GM18907 (cell line): ENCODE measurements at regions not wholly inside any gene's neighbourhood (a gene's known extent, or its start where the extent isn't known, plus 50 kb on each side); places are given as distances from the start of the nearest gene placed in this dataset.
A peak's percentile ranks its signal among the peaks of the same experiment; 100 is the strongest.
"Not testable (repeated sequence)": the region's sequence is repeated elsewhere in the genome, so short reads cannot be mapped to it uniquely, and the experiment has no call there.

Experiments used
- ATAC-seq: cut with Tn5 transposase; IDR thresholded peaks from one replicate; pipeline ENCODE4 v1.9.1; 2021; ENCODE audit warnings: mild to moderate bottlenecking, moderate library complexity; ENCODE audit not compliant: unreplicated experiment

- ATAC-seq = no peak
Measured at GRCh38 chr20:40955326-40955725, 73.3 kb upstream of the TOP1 start.

GRCh38 chr20:40955826-40956225 lies 72.8 kb upstream of the TOP1 start:
- not testable (repeated sequence) for ATAC-seq

DNA sequence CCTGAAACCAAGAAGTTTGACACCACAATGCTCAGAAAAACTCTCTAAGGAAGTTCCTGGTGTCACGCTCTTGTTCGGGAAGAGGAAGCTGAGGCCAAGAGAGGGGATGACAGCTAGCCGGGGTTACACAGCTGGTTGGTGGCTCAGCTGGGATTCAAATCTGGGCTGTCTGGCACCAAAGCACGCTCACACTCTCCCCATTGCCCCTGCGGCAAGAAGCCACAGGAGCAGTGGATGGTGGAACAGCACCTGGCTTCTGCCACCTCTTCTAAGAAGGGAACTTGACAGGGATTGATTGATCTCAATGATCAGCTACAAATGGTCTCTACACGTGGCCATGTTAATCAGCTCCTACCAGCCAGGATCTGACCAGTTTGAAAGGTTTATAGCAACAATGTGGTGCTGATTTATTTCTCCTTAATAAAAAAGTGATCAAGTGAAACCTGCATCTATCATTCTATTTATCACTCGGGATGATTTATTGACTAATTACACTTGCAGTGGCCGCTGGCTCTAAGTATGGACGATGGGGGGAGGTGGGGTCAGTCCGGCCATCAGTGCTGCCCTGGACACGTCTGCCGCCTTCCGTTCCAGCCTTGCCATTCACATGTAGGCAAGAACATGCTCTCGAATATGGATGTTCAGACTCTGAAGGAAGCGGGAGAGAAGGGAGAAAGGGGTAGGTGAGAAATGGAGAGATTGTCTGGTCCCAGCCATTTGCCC lies 71.9 kb upstream of the TOP1 start:
- ATAC-seq = no peak

GRCh38 chr20:40957265-40957760 lies 71.3 kb upstream of the TOP1 start:
- ATAC-seq = no peak

GRCh38 chr20:40958598-40958997 lies 70.0 kb upstream of the TOP1 start:
- no peak for ATAC-seq

- no peak for ATAC-seq
Measured at GRCh38 chr20:40959325-40960092, 69.1 kb upstream of the TOP1 start.

GRCh38 chr20:40960101-40960500 lies 68.5 kb upstream of the TOP1 start:
- ATAC-seq = no peak

- no peak for ATAC-seq
Measured at GRCh38 chr20:40960521-40960956, 68.1 kb upstream of the TOP1 start.

- ATAC-seq = no peak
Measured at GRCh38 chr20:40961176-40961575, 67.4 kb upstream of the TOP1 start.

DNA sequence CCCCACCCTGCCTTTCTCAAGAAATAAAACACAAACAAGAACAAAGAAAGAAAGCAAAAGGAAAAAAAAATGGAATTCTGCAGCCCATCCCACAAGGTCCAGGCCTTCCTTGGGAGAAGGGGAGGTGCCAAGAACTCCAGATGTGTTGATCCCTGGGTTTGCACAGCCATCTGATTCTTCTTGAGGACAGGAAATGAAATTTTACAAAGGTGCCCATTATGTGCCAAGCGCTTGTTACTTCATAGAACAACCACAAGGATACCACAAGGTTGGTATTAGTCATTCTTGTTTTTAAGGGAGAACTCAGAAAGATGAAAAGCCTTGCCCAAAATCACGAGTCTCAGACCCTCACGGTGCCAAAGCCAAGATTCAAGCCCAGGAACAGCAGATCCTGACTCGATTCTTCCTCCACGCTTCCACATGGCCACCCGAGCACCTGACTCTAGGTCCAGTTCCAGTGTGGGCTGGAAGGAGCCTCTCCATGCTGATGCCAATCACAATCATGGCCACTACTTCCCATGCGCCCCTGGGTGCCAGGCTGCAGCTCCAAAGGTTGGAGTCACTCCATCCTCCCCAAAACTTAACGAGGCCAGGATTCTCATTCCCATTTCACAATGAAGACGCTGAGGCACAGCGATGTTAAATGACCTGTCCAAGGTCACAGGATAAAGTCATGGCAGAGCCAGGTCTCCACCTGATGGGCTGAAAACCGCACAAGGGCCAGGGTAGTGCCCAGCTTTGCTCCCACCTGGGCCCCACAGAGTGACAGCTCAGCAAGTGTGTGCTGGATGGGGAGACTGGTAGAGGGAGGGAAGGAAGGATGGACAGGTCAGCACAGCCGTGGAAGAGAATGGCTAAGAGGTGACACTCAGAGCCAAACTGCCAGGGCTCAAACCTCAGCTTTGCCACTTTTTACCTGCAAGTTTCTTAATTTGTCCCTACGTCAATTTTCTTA lies 66.7 kb upstream of the TOP1 start:
- ATAC-seq = no peak

DNA sequence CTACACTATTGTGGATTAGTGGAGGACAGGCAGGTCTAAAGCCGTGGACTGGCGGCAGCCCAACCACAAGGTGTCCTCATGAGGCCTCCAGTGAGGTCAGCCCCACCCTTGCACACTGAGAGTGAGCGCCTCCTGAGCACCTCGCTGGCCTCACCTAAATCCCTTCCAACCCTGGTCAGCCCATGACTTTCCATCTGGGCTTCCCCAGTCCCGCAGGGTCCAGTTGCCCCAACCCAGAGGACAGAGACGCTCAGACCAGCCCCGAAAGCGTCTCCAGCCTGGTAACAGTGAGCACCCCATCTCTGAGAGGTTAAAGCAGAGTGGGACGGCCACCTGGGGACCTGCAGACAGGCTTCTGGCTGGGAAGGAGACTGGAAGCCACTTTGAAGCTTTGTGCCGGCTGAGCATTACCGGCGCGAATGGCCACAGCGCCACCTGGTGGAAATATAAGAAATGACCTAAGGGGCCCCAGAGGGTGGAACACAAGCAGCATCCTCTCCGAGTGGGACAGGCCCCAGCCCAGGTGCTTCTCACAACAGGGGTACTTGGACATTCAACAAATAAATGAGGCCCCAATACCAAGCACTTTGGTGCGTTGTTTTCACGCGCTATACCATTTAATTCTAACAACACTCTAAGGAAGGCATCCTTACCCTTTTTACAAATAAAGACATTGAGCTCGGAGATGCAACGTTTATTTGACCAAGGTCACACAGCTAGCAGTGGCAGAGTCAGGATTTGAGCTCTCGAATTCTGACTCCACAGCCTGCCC lies 65.7 kb upstream of the TOP1 start:
- ATAC-seq = peak; percentile 72

- ATAC-seq = no peak
Measured at GRCh38 chr20:40963505-40963845, 65.1 kb upstream of the TOP1 start.

- ATAC-seq = no peak
Measured at GRCh38 chr20:40965671-40966070, 63.0 kb upstream of the TOP1 start.

DNA sequence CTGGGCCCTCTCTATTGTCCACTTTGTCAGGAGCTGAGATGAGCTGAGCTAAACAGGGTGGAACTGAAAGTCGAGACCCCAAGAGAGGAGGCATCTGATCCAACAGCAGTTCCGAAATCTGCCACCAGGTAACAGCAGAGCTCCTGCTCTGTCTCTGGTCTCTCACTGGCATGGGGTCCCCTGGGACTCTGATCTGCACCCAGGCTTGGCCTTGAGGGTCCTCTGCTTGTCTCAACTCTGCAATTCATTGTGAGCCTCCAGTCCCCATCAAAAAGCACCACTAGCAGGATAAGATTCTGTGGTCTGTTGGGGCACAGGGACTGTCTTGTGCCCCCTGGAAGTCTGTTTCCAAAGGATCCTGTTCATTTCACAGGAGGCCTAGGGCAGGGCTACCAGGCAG lies 62.5 kb upstream of the TOP1 start:
- ATAC-seq = peak; percentile 46

GRCh38 chr20:40966516-40967185 lies 62.0 kb upstream of the TOP1 start:
- ATAC-seq = no peak

- ATAC-seq = no peak
Measured at GRCh38 chr20:40967700-40968099, 60.9 kb upstream of the TOP1 start.

DNA sequence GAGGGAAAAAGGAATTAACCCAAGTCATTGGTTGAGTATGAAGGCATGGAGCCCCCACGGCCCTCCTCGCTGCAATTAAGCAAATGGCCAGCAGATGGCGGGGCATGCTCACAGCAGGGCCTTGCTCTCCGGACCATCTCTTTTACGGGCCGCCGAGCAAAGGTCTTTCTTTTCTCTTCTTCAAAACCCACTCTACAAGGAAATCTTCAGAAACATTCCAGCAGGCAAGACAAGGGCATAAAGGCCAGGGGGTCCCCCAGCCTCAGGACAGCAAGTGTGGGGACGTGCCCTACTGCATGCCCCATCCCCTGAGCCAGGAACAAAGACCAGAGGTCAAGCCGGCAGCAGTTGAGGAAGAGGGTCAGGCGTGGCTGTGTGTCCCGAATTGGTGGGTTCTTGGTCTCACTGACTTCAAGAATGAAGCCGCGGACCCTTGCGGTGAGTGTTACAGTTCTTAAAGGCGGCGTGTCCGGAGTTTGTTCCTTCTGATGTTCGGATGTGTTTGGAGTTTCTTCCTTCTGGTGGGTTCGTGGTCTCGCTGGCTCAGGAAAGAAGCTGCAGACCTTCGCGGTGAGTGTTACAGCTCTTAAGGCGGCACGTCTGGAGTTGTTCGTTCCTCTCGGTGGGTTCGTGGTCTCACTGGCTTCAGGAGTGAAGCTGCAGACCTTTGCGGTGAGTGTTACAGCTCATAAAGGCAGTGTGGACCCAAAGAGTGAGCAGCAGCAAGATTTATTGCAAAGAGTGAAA lies 59.6 kb upstream of the TOP1 start:
- peak; percentile 82 for ATAC-seq

DNA sequence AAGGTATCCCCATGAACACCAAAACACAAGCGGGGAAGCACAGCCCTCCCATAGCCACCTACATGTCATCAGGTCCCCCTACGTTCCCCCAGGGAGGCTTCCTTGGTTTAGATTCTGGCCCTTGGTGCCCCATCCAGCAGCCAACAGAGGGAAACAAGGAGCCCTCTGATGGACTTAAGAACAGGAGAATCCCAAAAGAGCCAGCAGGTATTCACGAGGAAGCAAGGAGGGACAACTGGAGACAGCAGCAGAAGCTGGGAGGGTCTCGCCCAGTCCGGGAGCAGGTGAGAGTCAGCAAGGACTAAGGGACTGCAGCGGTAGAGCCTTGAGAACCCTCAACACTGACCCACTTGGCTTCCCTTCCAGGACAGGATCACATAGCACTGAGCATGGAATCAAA lies 58.4 kb upstream of the TOP1 start:
- no peak for ATAC-seq

DNA sequence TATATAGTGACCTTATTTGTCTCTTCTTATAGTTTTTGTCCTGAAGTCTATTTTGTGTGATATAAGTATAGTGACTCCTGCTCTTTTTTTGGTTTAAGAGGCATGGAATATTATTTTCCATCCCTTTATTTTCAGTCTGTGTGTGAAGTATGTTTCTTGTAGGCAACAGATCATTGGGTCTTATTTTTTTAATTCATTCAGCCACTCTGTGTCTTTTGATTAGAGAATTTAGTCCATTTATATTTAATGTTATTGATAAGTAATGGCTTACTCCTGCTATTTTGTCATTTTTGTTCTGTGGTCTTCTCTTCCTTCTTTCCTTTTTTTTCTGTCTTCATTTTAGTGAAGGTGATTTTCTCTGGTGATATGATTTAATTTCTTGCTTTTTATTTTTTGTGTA lies 51.4 kb upstream of the TOP1 start:
- ATAC-seq = no peak
